Mesendoderm (in vitro differentiated cells): ENCODE measurements at regions not wholly inside any gene's neighbourhood (a gene's known extent, or its start where the extent isn't known, plus 50 kb on each side); places are given as distances from the start of the nearest gene placed in this dataset.

Experiments
- DNase-seq: peaks from one replicate; pipeline ENCODE4 v3.0.0; 2013
- H2AK5ac ChIP-seq: 2 replicates; pipeline ENCODE4 v1.6.1; 2013; ENCODE audit warnings: low read length, inconsistent platforms
- H2BK120ac ChIP-seq: 2 replicates; pipeline ENCODE4 v1.6.1; 2013; ENCODE audit warnings: low read depth, mild to moderate bottlenecking, low read length, moderate library complexity, mixed read lengths
- H2BK15ac ChIP-seq: replicated peaks from 2 replicates; pipeline ENCODE4 v1.6.1; 2013; ENCODE audit warnings: low read depth, mild to moderate bottlenecking, moderate library complexity
- H2BK5ac ChIP-seq: 2 replicates; pipeline ENCODE4 v1.6.1; 2013; ENCODE audit warnings: low read length, inconsistent platforms
- H3K18ac ChIP-seq: 2 replicates; pipeline ENCODE4 v1.6.1; 2013; ENCODE audit warnings: mild to moderate bottlenecking, low read length, mixed read lengths
- H3K23ac ChIP-seq: one replicate; pipeline ENCODE4 v1.6.1; 2013; ENCODE audit warnings: low read length
- H3K27ac ChIP-seq: 2 replicates; pipeline ENCODE4 v1.5.1; 2013; ENCODE audit warnings: low read depth, mild to moderate bottlenecking, inconsistent platforms, low read length, moderate library complexity
- H3K27me3 ChIP-seq: 2 replicates; pipeline ENCODE4 v1.6.1; 2013; ENCODE audit warnings: low read length, control low read depth, mild to moderate bottlenecking, inconsistent platforms; ENCODE audit not compliant: insufficient read depth, poor library complexity
- H3K36me3 ChIP-seq: 2 replicates; pipeline ENCODE4 v1.6.1; 2013; ENCODE audit warnings: low read length, inconsistent platforms; ENCODE audit not compliant: control insufficient read depth, insufficient read depth
- H3K4ac ChIP-seq: one replicate; pipeline ENCODE4 v1.6.1; 2013; ENCODE audit warnings: low read depth, mild to moderate bottlenecking, low read length, moderate library complexity
- H3K4me1 ChIP-seq: 2 replicates; pipeline ENCODE4 v1.6.1; 2013; ENCODE audit warnings: low read depth, low read length, inconsistent platforms; ENCODE audit not compliant: control insufficient read depth
- H3K4me2 ChIP-seq: 2 replicates; pipeline ENCODE4 v1.6.1; 2013; ENCODE audit warnings: low read length
- H3K4me3 ChIP-seq: 2 replicates; pipeline ENCODE4 v1.5.1; 2013; ENCODE audit warnings: mild to moderate bottlenecking, low read length
- H3K56ac ChIP-seq: one replicate; pipeline ENCODE4 v1.6.1; 2013; ENCODE audit warnings: low read length
- H3K79me1 ChIP-seq: 2 replicates; pipeline ENCODE4 v1.6.1; 2013; ENCODE audit warnings: low read length, inconsistent platforms
- H3K79me2 ChIP-seq: 2 replicates; pipeline ENCODE4 v1.6.1; 2013; ENCODE audit warnings: mild to moderate bottlenecking, low read length; ENCODE audit not compliant: control insufficient read depth, insufficient read depth
- H3K9ac ChIP-seq: 2 replicates; pipeline ENCODE4 v1.6.1; 2013; ENCODE audit warnings: low read length, inconsistent platforms
- H4K5ac ChIP-seq: one replicate; pipeline ENCODE4 v1.6.1; 2013; ENCODE audit warnings: low read length
- H4K8ac ChIP-seq: one replicate; pipeline ENCODE4 v1.6.1; 2013; ENCODE audit warnings: low read depth, mild to moderate bottlenecking, control low read depth, low read length, moderate library complexity
- WGBS: extraction: QIAGEN DNeasy Blood & Tissue Kit; methylation state at CpG from one replicate; pipeline ENCODE4 v1.1.7; 2013; ENCODE audit warnings: low lambda C conversion rate, missing lambda C conversion rate; ENCODE audit not compliant: insufficient coverage; ENCODE audit errors: extremely low coverage; 5-methylcytosine and 5-hydroxymethylcytosine counted together

DNA sequence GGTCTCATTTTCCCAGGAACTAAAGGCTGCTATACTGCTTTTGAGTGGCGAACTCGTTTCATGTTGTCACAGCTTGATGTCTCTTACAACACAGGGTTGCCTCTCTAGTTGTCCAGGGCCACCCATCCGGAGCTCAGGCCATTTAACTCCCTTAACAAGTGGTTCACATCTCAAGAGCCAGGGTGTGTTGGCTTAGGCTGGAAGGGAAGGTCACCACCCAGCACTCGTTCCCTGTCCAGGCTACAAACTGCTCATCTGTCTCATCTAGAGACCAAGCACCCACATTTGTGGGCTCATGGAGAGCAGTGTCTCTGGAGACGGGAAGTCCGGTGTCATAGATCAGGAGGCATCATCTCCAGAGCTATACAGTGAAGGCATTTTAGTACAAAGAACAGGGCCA, 106.8 kb upstream of the EXOC2 start:
- Histone ChIP-seq H3K4me3 (no peak overlapping the region), H2BK5ac (no peak overlapping the region), H2BK15ac (no peak overlapping the region), H2BK120ac (no peak overlapping the region), H3K4me1 (no peaks in the 10 kb centered on the region), H3K27me3 (no peaks in the 10 kb centered on the region), H3K36me3 (no peaks in the 10 kb centered on the region), H4K5ac (no peak overlapping the region), H3K4me2 (no peak overlapping the region), H3K79me1 (no peaks in the 10 kb centered on the region), H4K8ac (no peak overlapping the region), H3K56ac (no peak overlapping the region), H3K9ac (no peak overlapping the region), H3K4ac (no peak overlapping the region), H3K18ac (no peak overlapping the region), H3K23ac (no peak overlapping the region), H3K79me2 (no peaks in the 10 kb centered on the region), H3K27ac (no peak overlapping the region), H2AK5ac (no peak overlapping the region)
- WGBS, result no CpG with 5 or more reads among the region's 6 CpGs
- DNase-seq, result no peak

DNA sequence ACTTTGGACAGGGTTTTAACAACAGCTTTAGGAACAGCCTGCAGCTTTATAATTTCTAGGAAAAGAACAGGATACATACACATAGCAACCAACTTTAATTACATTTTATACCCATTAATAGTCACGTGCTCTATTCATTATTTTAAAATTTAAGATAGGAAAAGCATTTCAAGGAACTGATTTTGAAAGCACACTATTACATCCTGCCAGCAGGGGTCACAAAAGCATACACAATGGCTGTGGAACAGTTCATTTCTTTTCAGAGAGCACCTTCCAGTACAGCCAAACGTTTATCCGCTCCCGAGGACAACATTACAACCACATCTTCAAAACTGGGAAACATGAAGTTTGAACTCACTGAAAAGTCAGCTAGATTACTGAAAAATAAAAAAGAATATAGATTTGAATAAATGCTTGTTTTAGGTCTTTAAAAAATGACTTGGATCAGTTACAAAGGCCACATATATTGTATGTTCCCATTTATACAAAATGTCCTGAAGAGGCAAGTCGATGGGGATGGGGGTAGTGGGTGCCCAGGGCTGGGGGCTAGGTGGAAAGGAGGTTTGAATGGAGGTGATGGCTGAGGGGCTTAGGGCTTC, 104.6 kb upstream of the EXOC2 start:
- H2BK5ac ChIP-seq, result no peak overlapping the region
- no peak overlapping the region for H3K4ac ChIP-seq
- H2BK120ac ChIP-seq, result no peak overlapping the region
- H3K27me3 ChIP-seq, result no peaks in the 10 kb centered on the region
- no peak overlapping the region for H2AK5ac ChIP-seq
- H3K79me2 ChIP-seq, result no peaks in the 10 kb centered on the region
- H4K5ac ChIP-seq, result no peak overlapping the region
- no peak overlapping the region for H2BK15ac ChIP-seq
- H3K4me1 ChIP-seq, result no peaks in the 10 kb centered on the region
- H3K36me3 ChIP-seq, result no peaks in the 10 kb centered on the region
- no peaks in the 10 kb centered on the region for H3K79me1 ChIP-seq
- no peak overlapping the region for H3K27ac ChIP-seq
- no peak overlapping the region for H3K56ac ChIP-seq
- no peak overlapping the region for H3K23ac ChIP-seq
- DNase-seq, result peak; percentile 47
- WGBS, result no CpG with 5 or more reads among the region's 5 CpGs
- H3K9ac ChIP-seq, result no peak overlapping the region
- H3K18ac ChIP-seq, result no peak overlapping the region
- H4K8ac ChIP-seq, result no peak overlapping the region
- no peak overlapping the region for H3K4me3 ChIP-seq
- H3K4me2 ChIP-seq, result no peak overlapping the region

DNA sequence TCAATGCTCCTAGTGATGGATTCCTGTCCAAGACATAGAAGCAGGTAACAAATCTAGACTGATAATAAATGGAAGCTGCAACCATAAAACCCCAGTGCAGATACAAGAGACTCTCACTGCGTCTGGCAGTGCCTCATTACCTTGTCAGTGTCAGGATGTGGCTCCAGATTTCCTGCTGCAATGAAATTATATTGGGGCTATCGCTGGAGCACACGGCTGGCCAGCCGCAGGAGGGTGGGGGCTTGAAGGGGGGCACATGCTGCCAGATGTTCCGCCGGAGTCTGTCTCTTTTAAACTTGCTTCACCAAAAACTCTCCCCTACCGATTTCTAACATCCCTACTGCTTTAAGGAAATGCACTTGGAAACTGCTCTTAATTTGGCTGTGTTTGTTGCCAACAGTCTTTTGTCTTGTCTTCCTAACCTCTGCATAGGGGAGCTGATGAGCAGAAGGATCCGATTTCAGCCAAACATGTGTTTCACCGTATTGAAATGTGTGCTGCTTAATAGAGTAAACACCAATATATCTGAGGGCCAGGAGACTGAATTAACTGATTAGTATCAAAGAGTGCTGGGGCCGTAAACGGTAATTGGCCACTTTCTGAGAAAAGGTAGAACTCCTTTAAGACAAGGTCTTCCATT, 102.2 kb upstream of the EXOC2 start:
- Histone ChIP-seq H3K27me3 (no peaks in the 10 kb centered on the region), H4K8ac (no peak overlapping the region), H3K23ac (no peak overlapping the region), H3K27ac (no peak overlapping the region), H4K5ac (no peak overlapping the region), H3K4me1 (no peaks in the 10 kb centered on the region), H3K4me2 (no peak overlapping the region), H3K18ac (no peak overlapping the region), H2BK15ac (no peak overlapping the region), H2AK5ac (no peak overlapping the region), H3K4me3 (no peak overlapping the region), H2BK120ac (no peak overlapping the region), H3K79me2 (no peaks in the 10 kb centered on the region), H3K79me1 (no peaks in the 10 kb centered on the region), H3K36me3 (no peaks in the 10 kb centered on the region), H3K9ac (no peak overlapping the region), H3K4ac (no peak overlapping the region), H2BK5ac (no peak overlapping the region), H3K56ac (no peak overlapping the region)
- DNase-seq, result no peak
- no CpG with 5 or more reads among the region's 11 CpGs for WGBS

DNA sequence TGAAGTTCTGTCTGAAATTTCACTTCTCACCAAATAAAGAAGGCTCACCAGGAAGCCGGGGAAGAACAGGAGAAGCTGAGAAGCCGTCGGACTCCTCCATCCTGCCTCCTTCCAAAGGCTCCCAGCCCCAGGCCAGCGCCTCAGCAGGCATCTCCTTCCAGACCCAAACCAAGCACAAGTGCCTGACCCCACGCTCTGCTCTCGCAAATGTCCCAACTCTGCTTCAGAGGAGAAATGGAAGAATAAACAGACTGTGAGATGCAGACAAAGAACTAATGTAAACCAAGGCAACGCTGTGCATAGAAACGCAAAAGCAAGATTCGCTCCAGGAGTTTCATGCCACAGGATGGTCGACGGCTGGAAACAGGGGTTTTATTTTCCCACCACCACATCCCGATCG, 100.3 kb upstream of the EXOC2 start:
- Histone ChIP-seq H3K23ac (no peak overlapping the region), H2BK15ac (no peak overlapping the region), H3K27me3 (no peaks in the 10 kb centered on the region), H3K18ac (no peak overlapping the region), H2BK120ac (no peak overlapping the region), H4K8ac (no peak overlapping the region), H2BK5ac (no peak overlapping the region), H4K5ac (no peak overlapping the region), H3K79me1 (no peaks in the 10 kb centered on the region), H3K4me3 (no peak overlapping the region), H3K36me3 (no peaks in the 10 kb centered on the region), H3K56ac (no peak overlapping the region), H3K27ac (no peak overlapping the region), H3K4me2 (no peak overlapping the region), H3K4ac (no peak overlapping the region), H2AK5ac (no peak overlapping the region), H3K9ac (no peak overlapping the region), H3K4me1 (no peaks in the 10 kb centered on the region), H3K79me2 (no peaks in the 10 kb centered on the region)
- DNase-seq, result no peak
- WGBS, result no CpG with 5 or more reads among the region's 13 CpGs

DNA sequence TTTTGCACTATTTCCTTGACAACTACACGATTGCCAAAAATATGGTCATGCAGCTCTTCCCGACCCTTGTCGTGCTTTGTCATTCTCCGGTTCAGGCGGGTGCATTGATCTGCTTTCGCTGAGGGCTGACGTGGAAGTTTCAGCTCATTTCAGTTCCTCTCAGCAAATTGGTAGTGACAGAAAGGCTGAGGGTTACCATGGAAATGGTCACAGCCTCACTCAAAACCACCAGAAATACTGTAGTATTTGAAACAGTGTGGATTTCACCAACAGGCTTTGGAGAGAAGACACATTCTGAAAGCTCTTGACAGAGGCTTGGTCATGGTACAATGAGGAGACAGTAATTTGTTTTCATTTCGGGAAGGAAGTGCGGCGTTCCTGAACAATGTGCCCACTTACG, 99.7 kb upstream of the EXOC2 start:
- no peaks in the 10 kb centered on the region for H3K27me3 ChIP-seq
- H3K4ac ChIP-seq, result no peak overlapping the region
- H3K4me3 ChIP-seq, result no peak overlapping the region
- H3K79me1 ChIP-seq, result no peaks in the 10 kb centered on the region
- no peak overlapping the region for H2BK5ac ChIP-seq
- H3K36me3 ChIP-seq, result no peaks in the 10 kb centered on the region
- no peak overlapping the region for H3K9ac ChIP-seq
- H4K8ac ChIP-seq, result no peak overlapping the region
- no peaks in the 10 kb centered on the region for H3K4me1 ChIP-seq
- H2BK120ac ChIP-seq, result no peak overlapping the region
- H2BK15ac ChIP-seq, result no peak overlapping the region
- no peak overlapping the region for H4K5ac ChIP-seq
- no peak for DNase-seq
- H3K27ac ChIP-seq, result no peak overlapping the region
- WGBS, result no CpG with 5 or more reads among the region's 11 CpGs
- no peak overlapping the region for H2AK5ac ChIP-seq
- no peak overlapping the region for H3K23ac ChIP-seq
- no peak overlapping the region for H3K18ac ChIP-seq
- no peak overlapping the region for H3K56ac ChIP-seq
- no peak overlapping the region for H3K4me2 ChIP-seq
- no peaks in the 10 kb centered on the region for H3K79me2 ChIP-seq

DNA sequence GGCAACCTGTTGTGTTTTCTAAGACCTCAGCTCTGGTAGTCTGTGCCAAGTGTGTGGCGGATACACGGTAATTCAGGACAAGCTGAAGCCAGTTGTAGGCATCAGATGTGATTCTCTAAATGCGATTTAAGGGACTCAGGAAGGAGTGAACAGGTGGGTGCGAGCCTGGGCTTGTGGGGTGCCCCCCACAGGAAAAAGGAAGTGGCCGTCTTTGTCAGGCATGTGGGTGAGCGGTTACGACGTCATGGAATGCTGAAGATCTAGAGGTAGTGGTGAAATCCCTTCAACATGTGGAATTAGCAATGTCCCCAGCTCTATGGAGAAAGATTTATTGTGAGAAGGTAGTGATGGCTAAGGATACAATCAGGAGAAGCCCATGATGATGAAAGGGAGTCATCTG, 95.1 kb upstream of the EXOC2 start:
- Histone ChIP-seq H3K56ac (no peak overlapping the region), H3K27ac (no peak overlapping the region)
- WGBS, result no CpG with 5 or more reads among the region's 8 CpGs

More for the DNA sequence above, 95.1 kb upstream of the EXOC2 start:
- Histone ChIP-seq H3K18ac (no peak overlapping the region), H3K4me3 (no peak overlapping the region), H3K36me3 (no peaks in the 10 kb centered on the region), H3K79me1 (no peaks in the 10 kb centered on the region), H4K8ac (no peak overlapping the region), H3K23ac (no peak overlapping the region), H2BK15ac (no peak overlapping the region), H3K4me1 (no peaks in the 10 kb centered on the region), H2BK120ac (no peak overlapping the region), H2AK5ac (no peak overlapping the region), H3K4ac (no peak overlapping the region), H3K4me2 (no peak overlapping the region), H3K27me3 (no peaks in the 10 kb centered on the region), H4K5ac (no peak overlapping the region), H2BK5ac (no peak overlapping the region), H3K9ac (no peak overlapping the region), H3K79me2 (no peaks in the 10 kb centered on the region)
- DNase-seq, result no peak
